Smooth muscle cell (in vitro differentiated cells): ENCODE measurements at regions not wholly inside any gene's neighbourhood (a gene's known extent, or its start where the extent isn't known, plus 50 kb on each side); places are given as distances from the start of the nearest gene placed in this dataset.

Experiments used
- DNase-seq: peaks from one replicate; lab custom pipeline; 2025; ENCODE audit not compliant: unreplicated experiment; lab: John Stamatoyannopoulos, UW
- H2AFZ ChIP-seq: fragments of 200-600 bp; sonication (generic); 2 replicates; pipeline ENCODE4 v1.6.0; 2016; ENCODE audit warnings: antibody characterized with exemption, low read depth, mild to moderate bottlenecking
- H3F3A ChIP-seq: fragments of 200-600 bp; sonication (generic); 2 replicates; pipeline ENCODE4 v1.6.0; 2017; ENCODE audit warnings: antibody characterized with exemption, low read depth
- H3K27ac ChIP-seq: fragments of 200-600 bp; sonication (generic); 2 replicates; pipeline ENCODE4 v1.5.1; 2016; ENCODE audit warnings: low read depth, mild to moderate bottlenecking
- H3K27me3 ChIP-seq: fragments of 200-600 bp; sonication (generic); 2 replicates; pipeline ENCODE4 v1.6.1; 2016; ENCODE audit warnings: low read depth, mild to moderate bottlenecking
- H3K36me3 ChIP-seq: fragments of 200-600 bp; sonication (generic); 2 replicates; pipeline ENCODE4 v1.5.1; 2016; ENCODE audit warnings: low read depth
- H3K4me1 ChIP-seq: fragments of 200-600 bp; sonication (generic); 2 replicates; pipeline ENCODE4 v1.5.1; 2016; ENCODE audit warnings: low read depth
- H3K4me2 ChIP-seq: fragments of 200-600 bp; sonication (generic); 2 replicates; pipeline ENCODE4 v1.6.0; 2016; ENCODE audit warnings: mild to moderate bottlenecking
- H3K4me3 ChIP-seq: fragments of 200-600 bp; sonication (generic); 2 replicates; pipeline ENCODE4 v1.5.1; 2016; ENCODE audit warnings: mild to moderate bottlenecking
- H3K79me2 ChIP-seq: fragments of 200-600 bp; sonication (generic); 2 replicates; pipeline ENCODE4 v1.6.0; 2016; ENCODE audit warnings: low read depth, mild to moderate bottlenecking
- H3K9ac ChIP-seq: fragments of 200-600 bp; sonication (generic); 2 replicates; pipeline ENCODE4 v1.6.0; 2016; ENCODE audit warnings: low read depth
- H3K9me3 ChIP-seq: fragments of 200-600 bp; sonication (generic); replicated peaks from 2 replicates; pipeline ENCODE4 v1.5.1; 2016; ENCODE audit warnings: low read depth
- H4K20me1 ChIP-seq: fragments of 200-600 bp; sonication (generic); 2 replicates; pipeline ENCODE4 v1.6.0; 2016; ENCODE audit warnings: low read depth
- CTCF ChIP-seq: fragments of 200-600 bp; sonication (generic); IDR thresholded peaks from 2 replicates; pipeline ENCODE4 v1.5.1; 2017; ENCODE audit warnings: borderline replicate concordance, mild to moderate bottlenecking, antibody characterized with exemption; ENCODE audit not compliant: insufficient read depth, poor library complexity, severe bottlenecking
- whole genome bisulfite sequencing: methylation state at CpG from one replicate; pipeline ENCODE4 v1.1.7; 2016; ENCODE audit warnings: low lambda C conversion rate; 5-methylcytosine and 5-hydroxymethylcytosine counted together

GRCh38 chr2:176805345-176805744 is 407.2 kb upstream of the HNRNPA3 start:
- Histone ChIP-seq H3K9ac (no peak overlapping the region), H3K9me3 (no peaks in the 10 kb centered on the region), H3K4me1 (no peaks in the 10 kb centered on the region), H3K4me2 (no peak overlapping the region), H2AFZ (no peak overlapping the region), H3K27ac (no peak overlapping the region), H3K4me3 (no peak overlapping the region), H3K79me2 (no peaks in the 10 kb centered on the region), H3F3A (no peaks in the 10 kb centered on the region), H4K20me1 (no peaks in the 10 kb centered on the region), H3K36me3 (no peaks in the 10 kb centered on the region), H3K27me3 (no peaks in the 10 kb centered on the region)
- no peak for DNase-seq
- no peak for TF ChIP-seq CTCF

GRCh38 chr2:176812246-176812775 is 400.3 kb upstream of the HNRNPA3 start:
- no peaks in the 10 kb centered on the region for H3K27me3 ChIP-seq
- no peak overlapping the region for H3K27ac ChIP-seq
- no peaks in the 10 kb centered on the region for H3K36me3 ChIP-seq
- WGBS: 74% methylated on average over 5 of the region's 5 CpGs
- no peaks in the 10 kb centered on the region for H4K20me1 ChIP-seq
- H3K4me2 ChIP-seq: no peak overlapping the region
- no peak overlapping the region for H2AFZ ChIP-seq
- DNase-seq: no peak
- TF ChIP-seq CTCF: no peak
- H3K9ac ChIP-seq: no peak overlapping the region
- H3K9me3 ChIP-seq: no peaks in the 10 kb centered on the region
- no peaks in the 10 kb centered on the region for H3F3A ChIP-seq
- H3K4me1 ChIP-seq: peaks cover 4% of the 10 kb centered on the region
- H3K79me2 ChIP-seq: no peaks in the 10 kb centered on the region
- no peak overlapping the region for H3K4me3 ChIP-seq

DNA sequence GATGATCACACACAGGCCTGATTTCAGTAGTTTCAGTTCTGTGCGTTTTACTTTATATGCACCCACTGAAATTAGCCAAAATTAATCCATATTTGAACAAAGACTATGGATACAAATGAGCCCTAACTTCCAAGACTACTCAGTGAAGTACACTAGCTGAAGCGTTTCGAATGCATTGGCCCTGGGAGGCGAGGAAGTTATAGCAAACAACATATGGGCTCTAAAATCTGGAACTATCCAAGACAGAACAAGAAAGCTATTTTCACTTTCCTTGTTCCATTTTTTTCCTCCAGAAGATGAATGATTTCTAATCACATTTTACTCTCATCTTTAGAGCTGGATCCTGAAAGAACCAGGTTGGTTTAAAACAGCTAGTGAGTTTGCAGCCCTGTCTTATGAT is 399.4 kb upstream of the HNRNPA3 start:
- WGBS: 88% methylated on average over 4 of the region's 4 CpGs

More for the DNA sequence above, 399.4 kb upstream of the HNRNPA3 start:
- Histone ChIP-seq H3K27me3 (no peaks in the 10 kb centered on the region), H3K4me2 (no peak overlapping the region), H3K9me3 (no peaks in the 10 kb centered on the region), H3K27ac (no peak overlapping the region), H3F3A (no peaks in the 10 kb centered on the region), H3K4me3 (no peak overlapping the region), H3K9ac (no peak overlapping the region), H3K36me3 (no peaks in the 10 kb centered on the region), H3K79me2 (no peaks in the 10 kb centered on the region), H2AFZ (no peak overlapping the region), H3K4me1 (peaks cover 4% of the 10 kb centered on the region), H4K20me1 (no peaks in the 10 kb centered on the region)
- TF ChIP-seq CTCF: no peak
- no peak for DNase-seq
